ENCODE measurements at regions not wholly inside any gene's neighbourhood (a gene's known extent, or its start where the extent isn't known, plus 50 kb on each side); places are given as distances from the start of the nearest gene placed in this dataset.

- in situ Hi-C loops (cut with HindIII; ENCODE audit: extremely low pct_ligation_motif_present, low pct_unique_long_range_greater_than_20kb) (loop anchor here (25.0 kb wide), 1 partner anchor 234 kb away; no protein-coding TSS in a partner anchor), intact Hi-C loops (cut with micrococcal nuclease; ENCODE audit: unreplicated experiment) (no loop called here)
- no peaks in the 10 kb centered on the region for H3K9me3 ChIP-seq (ENCODE audit: low read length)
- POLR2A ChIA-PET, result no interaction called here
- no peak overlapping the region for H3K4me2 ChIP-seq (ENCODE audit: low read depth, low read length)
- TF ChIP-seq ZSCAN31 (CRISPR knock-in tag; IDR thresholded peaks at IDR 0.05; ENCODE audit: low read depth), result no peak
- TF ChIP-seq KLF16 (CRISPR knock-in tag; IDR thresholded peaks at IDR 0.05), result no peak
- no peak for TF ChIP-seq ELF3 (CRISPR knock-in tag; IDR thresholded peaks at IDR 0.05)
- H3K79me2 ChIP-seq (ENCODE audit: insufficient read depth, low read length), result no peaks in the 10 kb centered on the region
- H2AFZ ChIP-seq (ENCODE audit: low read length), result no peak overlapping the region
- H3K4me3 ChIP-seq (replicated peaks in 1 of 3; ENCODE audit: insufficient read depth in 1 of 3, low read depth in 2 of 3, low read length in 3 of 3), result no peak overlapping the region
- CTCF ChIA-PET (ENCODE audit: low intra/inter-chr PET ratio, low total read pairs), result no interaction called here
- ATAC-seq, result no peak
- H3K27me3 ChIP-seq (ENCODE audit: control insufficient read depth in 1 of 2, insufficient read depth in 2 of 2, low read length in 2 of 2), result no peaks in the 10 kb centered on the region
- FAIRE-seq, result no peak
- H3K4me1 ChIP-seq (ENCODE audit: insufficient read depth, low read length), result no peaks in the 10 kb centered on the region
- no TSS peak for BruUV-seq (replicated peaks)
- WGBS (ENCODE audit: low lambda C conversion rate), result 1% methylated on average over 2 of the region's 2 CpGs
- no peaks in the 10 kb centered on the region for H3K36me3 ChIP-seq (replicated peaks in 1 of 2; ENCODE audit: control insufficient read depth in 1 of 2, insufficient read depth in 2 of 2, low read length in 2 of 2)
- no peak for DNase-seq (ENCODE audit: low spot score)
- no peak overlapping the region for H3K9ac ChIP-seq (ENCODE audit: insufficient read depth, low read depth, low read length)
- H4K20me1 ChIP-seq (ENCODE audit: insufficient read depth, low read length), result no peaks in the 10 kb centered on the region
- no peak overlapping the region for H3K27ac ChIP-seq (ENCODE audit: extremely low read length, insufficient read depth, low read length)
Measured at GRCh38 chr13:72571191-72571590, 156.2 kb downstream of the MZT1 start.

- in situ Hi-C loops (cut with HindIII; ENCODE audit: extremely low pct_ligation_motif_present, low pct_unique_long_range_greater_than_20kb) (loop anchor here (25.0 kb wide), 1 partner anchor 233 kb away; no protein-coding TSS in a partner anchor), intact Hi-C loops (cut with micrococcal nuclease; ENCODE audit: unreplicated experiment) (no loop called here)
- Histone ChIP-seq H3K79me2 (ENCODE audit: insufficient read depth, low read length) (no peaks in the 10 kb centered on the region), H3K4me2 (ENCODE audit: low read depth, low read length) (no peak overlapping the region), H4K20me1 (ENCODE audit: insufficient read depth, low read length) (no peaks in the 10 kb centered on the region), H3K9me3 (ENCODE audit: low read length) (no peaks in the 10 kb centered on the region), H3K4me1 (ENCODE audit: insufficient read depth, low read length) (no peaks in the 10 kb centered on the region), H3K9ac (ENCODE audit: insufficient read depth, low read depth, low read length) (no peak overlapping the region), H3K27ac (ENCODE audit: extremely low read length, insufficient read depth, low read length) (no peak overlapping the region), H3K4me3 (replicated peaks in 1 of 3; ENCODE audit: insufficient read depth in 1 of 3, low read depth in 2 of 3, low read length in 3 of 3) (no peak overlapping the region), H3K36me3 (replicated peaks in 1 of 2; ENCODE audit: control insufficient read depth in 1 of 2, insufficient read depth in 2 of 2, low read length in 2 of 2) (no peaks in the 10 kb centered on the region), H3K27me3 (ENCODE audit: control insufficient read depth in 1 of 2, insufficient read depth in 2 of 2, low read length in 2 of 2) (no peaks in the 10 kb centered on the region), H2AFZ (ENCODE audit: low read length) (no peak overlapping the region)
- DNase-seq (ENCODE audit: low spot score), result no peak
- 42% methylated on average over 4 of the region's 4 CpGs for WGBS (ENCODE audit: low lambda C conversion rate)
- CTCF ChIA-PET (ENCODE audit: low intra/inter-chr PET ratio, low total read pairs), result no interaction called here
- POLR2A ChIA-PET, result no interaction called here
- TF ChIP-seq NKX3-1 (CRISPR knock-in tag; IDR thresholded peaks at IDR 0.05) (no peak), ZNF30 (CRISPR knock-in tag; IDR thresholded peaks at IDR 0.05) (no peak), ZNF512B (CRISPR knock-in tag; IDR thresholded peaks at IDR 0.05; ENCODE audit: borderline replicate concordance) (no peak), ZFP90 (CRISPR knock-in tag; IDR thresholded peaks at IDR 0.05; ENCODE audit: borderline replicate concordance) (no peak), PRDM10 (CRISPR knock-in tag; IDR thresholded peaks at IDR 0.05; ENCODE audit: low read depth) (no peak), ZNF326 (CRISPR knock-in tag; IDR thresholded peaks at IDR 0.05; ENCODE audit: borderline replicate concordance) (no peak)
- FAIRE-seq, result no peak
- no TSS peak for BruUV-seq (replicated peaks)
- ATAC-seq, result no peak
Measured at GRCh38 chr13:72570019-72570418, 157.4 kb downstream of the MZT1 start.
